Muscle layer of duodenum (tissue), 2 donors: ENCODE measurements at regions not wholly inside any gene's neighbourhood (a gene's known extent, or its start where the extent isn't known, plus 50 kb on each side); places are given as distances from the start of the nearest gene placed in this dataset.

ENCODE experiments used
- H3K27ac ChIP-seq: one replicate; pipeline ENCODE4 v1.7.0; 2013; ENCODE audit warnings: mild to moderate bottlenecking, low read length
- H3K27me3 ChIP-seq: one replicate; pipeline ENCODE4 v1.7.0; 2013; ENCODE audit warnings: low read depth, mild to moderate bottlenecking, control low read depth, low read length
- H3K36me3 ChIP-seq, 2 donors: one replicate each; pipeline ENCODE4 v1.7.0; 2013; ENCODE audit warnings: low read length in 2 of 2, control low read depth in 1 of 2, mild to moderate bottlenecking in 1 of 2; ENCODE audit not compliant: insufficient read depth in 2 of 2, control insufficient read depth in 1 of 2
- H3K4me1 ChIP-seq, 2 donors: one replicate each; pipeline ENCODE4 v1.7.0; 2013; ENCODE audit warnings: low read length in 2 of 2, mild to moderate bottlenecking in 2 of 2, control low read depth in 1 of 2, moderate library complexity in 1 of 2; ENCODE audit not compliant: insufficient read depth in 2 of 2, control insufficient read depth in 1 of 2
- H3K4me3 ChIP-seq, 2 donors: one replicate each; pipeline ENCODE4 v1.7.0; 2013; ENCODE audit warnings: low read length in 2 of 2, low read depth in 1 of 2, mild to moderate bottlenecking in 1 of 2
- H3K9me3 ChIP-seq, 2 donors: one replicate each; pipeline ENCODE4 v1.7.0; 2013; ENCODE audit warnings: low read length in 2 of 2, control low read depth in 1 of 2, mild to moderate bottlenecking in 1 of 2; ENCODE audit not compliant: control insufficient read depth in 1 of 2
- donor health status: healthy.

- Histone ChIP-seq H3K36me3 (no peaks in the 10 kb centered on the region), H3K27ac (no peak overlapping the region), H3K9me3 (no peaks in the 10 kb centered on the region), H3K4me3 (no peak overlapping the region), H3K27me3 (no peaks in the 10 kb centered on the region), H3K4me1 (peaks cover 4 to 5% of the 10 kb centered on the region in 2 donors)
Measured at GRCh38 chr15:36507458-36507857, 72.0 kb upstream of the CDIN1 start.

GRCh38 chr15:36511594-36511993 is 67.8 kb upstream of the CDIN1 start:
- Histone ChIP-seq H3K27ac (no peak overlapping the region), H3K4me1 (no peaks in the 10 kb centered on the region), H3K4me3 (no peak overlapping the region), H3K9me3 (no peaks in the 10 kb centered on the region), H3K36me3 (no peaks in the 10 kb centered on the region), H3K27me3 (no peaks in the 10 kb centered on the region)

DNA sequence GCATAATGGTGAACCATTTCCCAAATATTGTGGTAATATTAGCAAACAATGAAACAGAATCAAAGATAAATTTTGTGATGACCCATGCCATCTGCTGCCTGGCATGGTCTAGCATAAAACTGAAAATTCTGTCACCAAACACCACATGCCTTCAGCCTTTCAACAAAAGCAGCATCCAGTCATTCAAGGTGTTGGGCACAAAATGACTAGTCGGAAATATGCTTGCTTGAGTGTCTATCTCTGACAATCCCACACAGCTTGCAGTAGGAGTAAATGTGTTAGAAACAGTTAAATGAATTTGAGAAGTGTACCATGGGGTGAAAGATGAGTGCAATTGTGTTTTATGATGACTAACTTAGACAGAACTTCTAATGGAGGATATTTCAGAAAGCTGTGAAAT is 61.7 kb upstream of the CDIN1 start:
- Histone ChIP-seq H3K27me3 (no peaks in the 10 kb centered on the region), H3K9me3 (no peaks in the 10 kb centered on the region), H3K36me3 (no peaks in the 10 kb centered on the region), H3K4me3 (no peak overlapping the region), H3K27ac (no peak overlapping the region), H3K4me1 (no peaks in the 10 kb centered on the region)

DNA sequence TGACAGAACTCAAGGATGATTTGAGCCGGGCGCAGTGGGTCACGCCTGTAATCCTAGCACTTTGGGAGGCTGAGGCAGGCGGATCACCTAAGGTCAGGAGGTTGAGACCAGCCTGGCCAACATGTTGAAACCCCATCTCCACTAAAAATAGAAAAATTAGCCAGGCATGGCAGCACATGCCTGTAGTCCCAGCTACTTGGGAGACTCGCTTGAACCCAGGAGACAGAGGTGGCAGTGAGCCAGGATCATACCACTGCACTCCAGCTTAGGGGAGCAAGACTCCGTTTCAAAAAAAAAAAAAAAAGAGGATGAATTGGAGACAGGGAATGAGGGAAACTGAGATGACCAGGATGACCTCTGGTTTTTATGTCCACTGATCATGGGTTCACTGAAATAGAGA is 60.4 kb upstream of the CDIN1 start:
- H3K27me3 ChIP-seq = no peaks in the 10 kb centered on the region
- H3K4me3 ChIP-seq = no peak overlapping the region
- no peaks in the 10 kb centered on the region for H3K4me1 ChIP-seq
- H3K9me3 ChIP-seq = no peaks in the 10 kb centered on the region
- no peak overlapping the region for H3K27ac ChIP-seq
- H3K36me3 ChIP-seq = no peaks in the 10 kb centered on the region

DNA sequence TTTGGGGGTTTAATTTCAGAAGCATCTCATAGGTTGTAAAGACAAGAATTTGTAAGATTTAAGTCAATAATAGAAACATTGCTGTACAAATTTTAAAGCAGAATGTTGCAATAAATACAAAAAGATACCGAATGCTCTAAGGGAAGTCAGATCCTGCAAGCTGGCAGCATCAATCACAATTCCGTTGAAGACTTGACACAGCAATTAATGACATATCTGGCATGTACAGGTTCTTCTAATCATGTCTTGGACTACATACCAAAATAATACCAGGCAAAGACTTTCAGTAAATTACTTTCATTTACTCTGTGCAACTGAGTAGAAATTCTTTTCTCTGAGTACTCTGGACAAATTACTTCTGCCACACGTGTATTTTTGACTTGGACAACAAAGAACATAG is 54.0 kb upstream of the CDIN1 start:
- Histone ChIP-seq H3K9me3 (peaks cover 0 to 2% of the 10 kb centered on the region in 2 donors), H3K27me3 (no peaks in the 10 kb centered on the region), H3K36me3 (no peaks in the 10 kb centered on the region), H3K4me3 (no peak overlapping the region), H3K27ac (no peak overlapping the region), H3K4me1 (no peaks in the 10 kb centered on the region)

- Histone ChIP-seq H3K9me3 (peaks cover 0 to 2% of the 10 kb centered on the region in 2 donors), H3K27me3 (no peaks in the 10 kb centered on the region), H3K27ac (no peak overlapping the region), H3K4me3 (no peak overlapping the region), H3K36me3 (no peaks in the 10 kb centered on the region), H3K4me1 (no peaks in the 10 kb centered on the region)
Measured at GRCh38 chr15:36527235-36528162, 51.9 kb upstream of the CDIN1 start.

- Histone ChIP-seq H3K27me3 (no peaks in the 10 kb centered on the region), H3K4me1 (no peaks in the 10 kb centered on the region), H3K27ac (no peak overlapping the region), H3K9me3 (no peaks in the 10 kb centered on the region), H3K4me3 (no peak overlapping the region), H3K36me3 (no peaks in the 10 kb centered on the region)
Measured at GRCh38 chr15:36529296-36530011, 50.0 kb upstream of the CDIN1 start.
